ENCODE measurements at regions not wholly inside any gene's neighbourhood (a gene's known extent, or its start where the extent isn't known, plus 50 kb on each side); places are given as distances from the start of the nearest gene placed in this dataset.

GRCh38 chr16:47967374-47967773, 188.4 kb downstream of the ABCC12 start:
- H3K9me3 Mint-ChIP-seq = peaks cover 0 to 1% of the 10 kb centered on the region in 2 donors
- no peaks in the 10 kb centered on the region for H3K4me1 Mint-ChIP-seq (ENCODE audit: low read depth in 2 of 2)
- H3K27ac Mint-ChIP-seq = no peak overlapping the region
- no peaks in the 10 kb centered on the region for H3K27me3 Mint-ChIP-seq
- DNase-seq (no peak), ATAC-seq (replicated peaks) (no peak)
- H3K4me3 Mint-ChIP-seq = no peak overlapping the region
- H3K36me3 Mint-ChIP-seq (ENCODE audit: insufficient read depth) = no peaks in the 10 kb centered on the region

- Mint-ChIP-seq H3K9me3 (peaks cover 0 to 1% of the 10 kb centered on the region in 2 donors), H3K4me1 (ENCODE audit: low read depth in 2 of 2) (no peaks in the 10 kb centered on the region), H3K27ac (no peak overlapping the region), H3K36me3 (ENCODE audit: insufficient read depth) (no peaks in the 10 kb centered on the region), H3K4me3 (no peak overlapping the region), H3K27me3 (no peaks in the 10 kb centered on the region)
- ATAC-seq (replicated peaks) (no peak), DNase-seq (no peak)
Observed at GRCh38 chr16:47966325-47966724, 189.5 kb downstream of the ABCC12 start.

DNA sequence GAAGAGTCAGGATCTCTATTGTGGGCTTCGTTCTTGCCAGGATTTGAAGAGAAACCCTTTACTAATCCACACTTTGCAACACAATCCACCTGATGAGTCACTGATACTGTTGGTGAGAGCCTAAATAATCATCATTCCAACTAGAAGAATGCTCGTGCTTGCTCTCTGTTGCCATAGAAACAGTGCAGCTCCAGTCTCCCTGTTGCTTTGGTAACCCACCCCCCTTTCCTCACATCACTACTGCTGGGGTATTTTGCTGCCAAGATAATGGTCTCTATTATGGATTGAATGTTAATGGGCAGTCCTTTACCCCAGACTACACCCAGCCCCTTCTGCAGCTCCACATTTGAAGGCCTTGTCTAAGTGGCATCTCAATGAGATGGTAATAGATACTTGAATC, 190.4 kb downstream of the ABCC12 start:
- ATAC-seq (replicated peaks) (no peak), DNase-seq (no peak)
- Mint-ChIP-seq H3K9me3 (peaks cover 0 to 1% of the 10 kb centered on the region in 2 donors), H3K4me3 (no peak overlapping the region), H3K4me1 (ENCODE audit: low read depth in 2 of 2) (no peaks in the 10 kb centered on the region), H3K36me3 (ENCODE audit: insufficient read depth) (no peaks in the 10 kb centered on the region), H3K27ac (no peak overlapping the region), H3K27me3 (no peaks in the 10 kb centered on the region)

DNA sequence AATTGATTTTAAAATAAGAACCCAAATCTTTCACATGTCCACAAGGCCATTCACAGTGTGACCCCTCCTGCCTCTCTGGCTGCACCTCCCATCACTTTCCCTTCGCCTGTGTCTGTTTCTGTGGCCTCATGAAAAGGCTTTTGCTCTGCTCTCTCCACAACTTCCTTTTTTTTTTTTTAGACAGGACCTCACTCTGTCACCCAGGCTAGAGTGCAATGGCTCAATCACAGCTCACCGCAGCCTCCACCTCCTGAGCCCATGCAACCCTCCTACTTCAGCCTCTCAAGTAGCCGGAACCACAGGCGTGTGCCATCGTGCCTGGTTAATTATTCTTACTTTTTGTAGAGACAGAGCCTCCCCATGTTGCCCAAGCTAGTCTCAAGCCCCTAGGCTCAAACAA, 197.1 kb downstream of the ABCC12 start:
- Mint-ChIP-seq H3K27ac (no peak overlapping the region), H3K9me3 (no peaks in the 10 kb centered on the region), H3K4me1 (ENCODE audit: low read depth in 2 of 2) (no peaks in the 10 kb centered on the region), H3K4me3 (no peak overlapping the region), H3K36me3 (ENCODE audit: insufficient read depth) (no peaks in the 10 kb centered on the region), H3K27me3 (peaks cover 6 to 34% of the 10 kb centered on the region in 2 donors)
- ATAC-seq (replicated peaks) (no peak), DNase-seq (no peak)

DNA sequence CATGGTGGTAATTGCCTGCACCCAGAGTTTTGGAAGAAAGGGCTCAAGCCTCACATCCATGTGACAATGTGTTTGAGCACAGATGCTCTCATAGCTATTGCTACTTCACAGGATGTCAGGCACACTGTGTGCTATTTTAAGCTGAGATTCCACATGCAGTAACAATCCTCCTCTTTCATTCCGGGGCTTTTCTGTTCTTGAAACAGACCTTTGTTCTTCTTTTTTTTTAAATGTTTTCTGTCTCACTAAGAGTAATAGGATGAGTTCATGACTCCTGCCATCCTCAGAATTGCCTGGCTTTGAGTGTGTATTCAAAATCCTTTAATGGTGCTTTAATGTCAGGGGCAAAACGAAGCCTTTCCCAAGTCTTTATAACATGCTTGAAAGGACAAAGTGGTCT, 198.9 kb downstream of the ABCC12 start:
- H3K9me3 Mint-ChIP-seq = no peaks in the 10 kb centered on the region
- ATAC-seq (replicated peaks) (no peak), DNase-seq (no peak)
- H3K27me3 Mint-ChIP-seq = peaks cover 6 to 34% of the 10 kb centered on the region in 2 donors
- H3K4me1 Mint-ChIP-seq (ENCODE audit: low read depth in 2 of 2) = no peaks in the 10 kb centered on the region
- no peaks in the 10 kb centered on the region for H3K36me3 Mint-ChIP-seq (ENCODE audit: insufficient read depth)
- no peak overlapping the region for H3K4me3 Mint-ChIP-seq
- no peak overlapping the region for H3K27ac Mint-ChIP-seq

DNA sequence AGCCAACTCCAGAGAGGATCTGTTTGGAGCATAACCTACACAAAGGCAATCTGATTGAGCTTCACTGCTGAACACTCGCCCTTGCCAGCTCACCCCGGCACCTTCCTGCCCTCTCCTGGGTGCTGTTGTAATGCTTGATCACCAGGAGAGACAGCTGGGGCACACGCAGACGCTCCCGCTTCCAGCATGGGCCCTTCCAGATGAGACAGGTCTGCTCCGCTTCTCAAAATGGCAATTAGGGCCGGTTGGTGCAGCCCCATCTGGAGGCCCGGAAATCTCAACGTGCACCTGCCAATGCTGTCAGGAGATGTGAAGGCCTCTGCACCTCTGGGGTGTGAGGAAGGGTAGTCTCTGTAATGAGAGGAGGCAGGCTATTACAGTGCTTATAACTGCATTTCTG, 206.1 kb downstream of the ABCC12 start:
- ATAC-seq (replicated peaks) (no peak), DNase-seq (no peak)
- peaks cover 15 to 25% of the 10 kb centered on the region in 2 donors for H3K27me3 Mint-ChIP-seq
- no peaks in the 10 kb centered on the region for H3K9me3 Mint-ChIP-seq
- H3K27ac Mint-ChIP-seq = no peak overlapping the region
- no peak overlapping the region for H3K4me3 Mint-ChIP-seq
- no peaks in the 10 kb centered on the region for H3K4me1 Mint-ChIP-seq (ENCODE audit: low read depth in 2 of 2)
- no peaks in the 10 kb centered on the region for H3K36me3 Mint-ChIP-seq (ENCODE audit: insufficient read depth)

- Mint-ChIP-seq H3K4me1 (ENCODE audit: low read depth in 2 of 2) (no peaks in the 10 kb centered on the region), H3K27ac (no peak overlapping the region), H3K36me3 (ENCODE audit: insufficient read depth) (no peaks in the 10 kb centered on the region)
Observed at GRCh38 chr16:47949276-47949675, 206.5 kb downstream of the ABCC12 start.

GRCh38 chr16:47947723-47948122, 208.1 kb downstream of the ABCC12 start:
- Mint-ChIP-seq H3K9me3 (no peaks in the 10 kb centered on the region), H3K4me3 (no peak overlapping the region), H3K4me1 (ENCODE audit: low read depth in 2 of 2) (no peaks in the 10 kb centered on the region), H3K27me3 (peaks cover 19 to 44% of the 10 kb centered on the region in 2 donors), H3K27ac (no peak overlapping the region), H3K36me3 (ENCODE audit: insufficient read depth) (no peaks in the 10 kb centered on the region)
- no peak for DNase-seq
- ATAC-seq (replicated peaks) = no peak

More at GRCh38 chr16:47949276-47949675, 206.5 kb downstream of the ABCC12 start:
- Mint-ChIP-seq H3K9me3 (no peaks in the 10 kb centered on the region), H3K4me3 (no peak overlapping the region), H3K27me3 (peaks cover 15 to 28% of the 10 kb centered on the region in 2 donors)
- ATAC-seq (replicated peaks) (no peak), DNase-seq (no peak)

DNA sequence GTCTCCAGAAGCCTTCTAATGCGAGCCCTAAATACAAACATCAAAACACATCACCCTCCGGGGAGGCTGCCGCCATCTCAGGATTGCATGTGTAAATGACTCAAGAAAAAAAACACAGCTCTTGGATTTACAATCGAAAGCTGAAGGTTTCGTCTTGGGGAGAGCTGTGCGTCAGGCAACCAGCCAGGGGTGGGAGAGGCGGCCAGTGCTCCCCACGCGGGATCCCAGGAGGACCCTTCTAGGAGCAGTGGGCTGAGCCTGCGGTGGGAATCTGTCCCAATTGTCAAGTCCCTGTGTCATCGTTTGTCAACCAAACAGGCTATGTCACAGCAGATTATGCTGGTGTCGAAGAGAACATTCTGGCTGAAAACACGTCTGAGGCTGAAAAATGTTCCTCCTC, 209.7 kb downstream of the ABCC12 start:
- Mint-ChIP-seq H3K4me1 (ENCODE audit: low read depth in 2 of 2) (no peaks in the 10 kb centered on the region), H3K4me3 (no peak overlapping the region), H3K36me3 (ENCODE audit: insufficient read depth) (no peaks in the 10 kb centered on the region), H3K27ac (no peak overlapping the region), H3K9me3 (no peaks in the 10 kb centered on the region), H3K27me3 (peaks cover 23 to 44% of the 10 kb centered on the region in 2 donors)
- DNase-seq (no peak), ATAC-seq (replicated peaks) (no peak)

DNA sequence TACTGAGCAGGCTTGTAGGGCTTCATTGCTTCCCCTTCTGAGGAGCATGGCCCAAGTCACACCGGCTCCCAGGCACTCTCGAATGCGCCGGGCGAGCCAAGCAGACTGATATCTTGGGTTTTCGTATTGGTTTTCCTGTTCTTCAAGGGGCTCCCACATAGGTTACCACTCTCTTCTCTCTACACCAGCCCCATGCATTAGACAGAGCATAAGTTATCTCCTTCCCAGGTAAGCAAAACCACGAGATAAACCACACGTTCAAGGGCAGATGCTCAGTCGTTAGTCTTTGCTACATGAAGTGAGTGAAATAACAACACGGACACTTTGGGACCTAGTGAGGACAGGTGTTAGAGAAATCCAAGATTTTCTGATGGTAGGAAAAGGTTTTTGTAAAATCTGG, 211.2 kb downstream of the ABCC12 start:
- H3K4me3 Mint-ChIP-seq = no peak overlapping the region
- H3K36me3 Mint-ChIP-seq (ENCODE audit: insufficient read depth) = no peaks in the 10 kb centered on the region
- no peak for DNase-seq
- H3K9me3 Mint-ChIP-seq = no peaks in the 10 kb centered on the region
- no peak for ATAC-seq (replicated peaks)
- H3K27ac Mint-ChIP-seq = no peak overlapping the region
- H3K27me3 Mint-ChIP-seq = peaks cover 23 to 59% of the 10 kb centered on the region in 2 donors
- no peaks in the 10 kb centered on the region for H3K4me1 Mint-ChIP-seq (ENCODE audit: low read depth in 2 of 2)

- ATAC-seq (replicated peaks) (no peak), DNase-seq (no peak)
- H3K36me3 Mint-ChIP-seq (ENCODE audit: insufficient read depth) = no peaks in the 10 kb centered on the region
- no peak overlapping the region for H3K27ac Mint-ChIP-seq
- H3K27me3 Mint-ChIP-seq = peaks cover 23 to 59% of the 10 kb centered on the region in 2 donors
- no peaks in the 10 kb centered on the region for H3K9me3 Mint-ChIP-seq
- no peaks in the 10 kb centered on the region for H3K4me1 Mint-ChIP-seq (ENCODE audit: low read depth in 2 of 2)
- no peak overlapping the region for H3K4me3 Mint-ChIP-seq
Observed at GRCh38 chr16:47943235-47943634, 212.6 kb downstream of the ABCC12 start.

DNA sequence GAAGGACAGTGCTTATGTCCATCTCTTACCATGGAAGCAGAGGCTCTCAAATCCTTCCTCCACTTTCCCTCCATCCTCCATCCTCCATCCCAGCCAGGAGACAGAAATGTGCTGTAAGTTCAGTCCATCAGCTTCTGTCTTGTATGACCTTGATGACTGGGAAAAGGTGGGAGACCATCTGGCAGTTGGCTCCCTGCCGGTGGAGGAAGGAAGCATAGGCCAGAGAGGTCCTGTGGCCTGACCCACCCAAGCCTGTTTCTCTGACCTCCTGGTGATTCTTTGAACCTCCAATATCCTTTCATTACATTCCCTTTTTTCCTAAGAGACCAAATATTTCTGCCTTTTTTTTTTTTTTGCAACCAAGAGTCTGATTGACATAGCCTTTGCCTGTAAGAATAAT, 215.3 kb downstream of the ABCC12 start:
- no peak for ATAC-seq (replicated peaks)
- Mint-ChIP-seq H3K27ac (no peak overlapping the region), H3K4me3 (no peak overlapping the region), H3K4me1 (ENCODE audit: low read depth in 2 of 2) (no peaks in the 10 kb centered on the region), H3K9me3 (no peaks in the 10 kb centered on the region), H3K27me3 (peaks cover 7 to 53% of the 10 kb centered on the region in 2 donors), H3K36me3 (ENCODE audit: insufficient read depth) (no peaks in the 10 kb centered on the region)
- no peak for DNase-seq

- DNase-seq (no peak), ATAC-seq (replicated peaks) (no peak)
- no peak overlapping the region for H3K27ac Mint-ChIP-seq
- no peaks in the 10 kb centered on the region for H3K36me3 Mint-ChIP-seq (ENCODE audit: insufficient read depth)
- no peaks in the 10 kb centered on the region for H3K4me1 Mint-ChIP-seq (ENCODE audit: low read depth in 2 of 2)
- peaks cover 7 to 53% of the 10 kb centered on the region in 2 donors for H3K27me3 Mint-ChIP-seq
- no peaks in the 10 kb centered on the region for H3K9me3 Mint-ChIP-seq
- no peak overlapping the region for H3K4me3 Mint-ChIP-seq
Observed at GRCh38 chr16:47939680-47940079, 216.1 kb downstream of the ABCC12 start.

DNA sequence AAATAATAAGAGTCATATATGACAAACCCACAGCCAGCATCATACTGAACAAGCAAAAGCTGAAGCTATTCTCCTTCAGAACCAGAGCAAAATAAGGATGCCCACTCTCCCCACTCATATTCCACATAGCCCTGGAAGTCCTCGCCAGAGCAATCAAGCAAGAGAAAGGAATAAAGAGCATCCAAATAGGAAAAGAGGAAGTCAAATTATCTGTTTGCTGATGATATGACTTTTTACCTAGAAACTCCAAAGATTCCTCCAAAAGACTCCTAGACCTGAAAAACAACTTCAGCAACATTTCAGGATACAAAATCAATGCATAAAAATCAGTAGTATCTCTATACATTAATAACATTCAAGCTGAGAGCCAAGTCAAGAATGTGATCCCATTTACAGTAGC, 217.5 kb downstream of the ABCC12 start:
- Mint-ChIP-seq H3K9me3 (peaks cover 0 to 2% of the 10 kb centered on the region in 2 donors), H3K4me3 (no peak overlapping the region), H3K27me3 (peaks cover 7 to 40% of the 10 kb centered on the region in 2 donors), H3K4me1 (ENCODE audit: low read depth in 2 of 2) (no peaks in the 10 kb centered on the region), H3K27ac (no peak overlapping the region), H3K36me3 (ENCODE audit: insufficient read depth) (no peaks in the 10 kb centered on the region)
- ATAC-seq (replicated peaks) (no peak), DNase-seq (no peak)

DNA sequence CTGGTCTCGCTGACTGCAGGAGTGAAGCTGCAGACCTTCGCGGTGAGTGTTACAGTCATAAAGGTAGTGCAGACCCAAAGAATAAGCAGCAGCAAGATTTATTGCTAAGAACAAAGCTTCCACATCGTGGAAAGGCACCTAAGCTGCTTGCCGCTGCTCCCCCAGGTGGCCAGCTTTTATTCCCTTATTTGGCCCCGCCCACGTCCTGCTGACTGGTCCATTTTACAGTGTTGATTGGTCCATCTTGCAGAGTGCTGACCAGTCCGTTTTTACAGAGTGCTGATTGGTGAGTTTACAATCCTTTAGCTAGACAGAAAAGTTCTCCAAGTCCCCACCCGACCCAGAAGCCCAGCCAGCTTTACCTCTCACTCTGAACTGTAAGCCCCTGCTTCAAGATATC, 227.8 kb downstream of the ABCC12 start:
- H3K27me3 Mint-ChIP-seq = peaks cover 5 to 6% of the 10 kb centered on the region in 2 donors
- no peak overlapping the region for H3K27ac Mint-ChIP-seq
- DNase-seq (no peak), ATAC-seq (replicated peaks) (no peak)
- H3K9me3 Mint-ChIP-seq = peaks cover 0 to 2% of the 10 kb centered on the region in 2 donors
- H3K4me1 Mint-ChIP-seq (ENCODE audit: low read depth in 2 of 2) = no peaks in the 10 kb centered on the region
- no peak overlapping the region for H3K4me3 Mint-ChIP-seq
- H3K36me3 Mint-ChIP-seq (ENCODE audit: insufficient read depth) = no peaks in the 10 kb centered on the region
